Lower leg skin (tissue), 4 donors: ENCODE measurements at regions not wholly inside any gene's neighbourhood (a gene's known extent, or its start where the extent isn't known, plus 50 kb on each side); places are given as distances from the start of the nearest gene placed in this dataset.

ENCODE experiments used
- DNase-seq, 2 donors: peaks; one replicate each; pipeline ENCODE4 v3.0.0-alpha.2; 2019; ENCODE audit warnings: low spot score in 2 of 2
- H3K4me3 ChIP-seq: fragments of 200-600 bp; sonication (generic); 2 replicates; pipeline ENCODE4 v1.5.1; 2017; ENCODE audit warnings: mild to moderate bottlenecking, low read depth; ENCODE audit not compliant: poor library complexity, severe bottlenecking
- POLR2A ChIP-seq, 2 donors: fragments of 450-650 bp; IDR thresholded peaks; one replicate each; pipeline ENCODE4 v1.6.1; 2016 to 2017; ENCODE audit warnings: antibody characterized with exemption in 2 of 2, mild to moderate bottlenecking in 1 of 2, moderate library complexity in 1 of 2
- WGBS, 2 donors: methylation state at CpG; one replicate each; pipeline ENCODE4 v1.1.5; 2018; 5-methylcytosine and 5-hydroxymethylcytosine counted together
- intact Hi-C: fragments of 100-400 bp; cut with DNase I; formaldehyde crosslinking; loops from one replicate; pipeline ENCODE4 v1.15.0; 2023; ENCODE audit warnings: low total_unique reads
- TF ChIP-seq, protein P1 (sequence below), 3 donors: fragments of 450-650 bp; IDR thresholded peaks; one replicate each; pipeline ENCODE4 v1.5.1; 2016; ENCODE audit warnings: antibody characterized with exemption in 3 of 3, mild to moderate bottlenecking in 3 of 3, moderate library complexity in 2 of 3

DNA sequence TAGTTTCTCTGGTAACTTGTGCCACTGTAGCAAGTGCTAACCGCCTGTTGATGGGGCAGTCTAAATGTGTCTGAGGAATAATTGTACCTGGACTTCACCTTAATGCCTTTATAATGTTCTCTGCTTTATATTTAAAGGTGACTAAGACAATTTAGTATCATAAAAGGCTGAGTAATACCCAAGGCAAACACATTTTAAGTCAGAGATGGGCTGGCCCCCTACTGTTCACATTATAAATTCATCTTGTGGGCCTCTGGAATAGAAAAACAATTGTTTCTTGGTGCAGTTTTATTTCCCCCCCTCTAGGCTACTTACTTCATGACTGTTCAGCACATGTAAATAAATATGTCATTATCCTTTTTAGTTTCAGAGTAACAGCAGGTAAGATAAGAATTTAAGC, 559.3 kb upstream of the PIK3C3 start:
- no peak for TF ChIP-seq POLR2A (IDR thresholded peaks at IDR 0.05)
- TF ChIP-seq, protein P1, sequence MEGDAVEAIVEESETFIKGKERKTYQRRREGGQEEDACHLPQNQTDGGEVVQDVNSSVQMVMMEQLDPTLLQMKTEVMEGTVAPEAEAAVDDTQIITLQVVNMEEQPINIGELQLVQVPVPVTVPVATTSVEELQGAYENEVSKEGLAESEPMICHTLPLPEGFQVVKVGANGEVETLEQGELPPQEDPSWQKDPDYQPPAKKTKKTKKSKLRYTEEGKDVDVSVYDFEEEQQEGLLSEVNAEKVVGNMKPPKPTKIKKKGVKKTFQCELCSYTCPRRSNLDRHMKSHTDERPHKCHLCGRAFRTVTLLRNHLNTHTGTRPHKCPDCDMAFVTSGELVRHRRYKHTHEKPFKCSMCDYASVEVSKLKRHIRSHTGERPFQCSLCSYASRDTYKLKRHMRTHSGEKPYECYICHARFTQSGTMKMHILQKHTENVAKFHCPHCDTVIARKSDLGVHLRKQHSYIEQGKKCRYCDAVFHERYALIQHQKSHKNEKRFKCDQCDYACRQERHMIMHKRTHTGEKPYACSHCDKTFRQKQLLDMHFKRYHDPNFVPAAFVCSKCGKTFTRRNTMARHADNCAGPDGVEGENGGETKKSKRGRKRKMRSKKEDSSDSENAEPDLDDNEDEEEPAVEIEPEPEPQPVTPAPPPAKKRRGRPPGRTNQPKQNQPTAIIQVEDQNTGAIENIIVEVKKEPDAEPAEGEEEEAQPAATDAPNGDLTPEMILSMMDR (IDR thresholded peaks at IDR 0.05) = no peak
- intact Hi-C loops = no loop called here
- DNase-seq = no peak
- WGBS, 2 donors = 91 to 100% methylated on average over 1 of the region's 1 CpG
- no peak overlapping the region for H3K4me3 ChIP-seq

DNA sequence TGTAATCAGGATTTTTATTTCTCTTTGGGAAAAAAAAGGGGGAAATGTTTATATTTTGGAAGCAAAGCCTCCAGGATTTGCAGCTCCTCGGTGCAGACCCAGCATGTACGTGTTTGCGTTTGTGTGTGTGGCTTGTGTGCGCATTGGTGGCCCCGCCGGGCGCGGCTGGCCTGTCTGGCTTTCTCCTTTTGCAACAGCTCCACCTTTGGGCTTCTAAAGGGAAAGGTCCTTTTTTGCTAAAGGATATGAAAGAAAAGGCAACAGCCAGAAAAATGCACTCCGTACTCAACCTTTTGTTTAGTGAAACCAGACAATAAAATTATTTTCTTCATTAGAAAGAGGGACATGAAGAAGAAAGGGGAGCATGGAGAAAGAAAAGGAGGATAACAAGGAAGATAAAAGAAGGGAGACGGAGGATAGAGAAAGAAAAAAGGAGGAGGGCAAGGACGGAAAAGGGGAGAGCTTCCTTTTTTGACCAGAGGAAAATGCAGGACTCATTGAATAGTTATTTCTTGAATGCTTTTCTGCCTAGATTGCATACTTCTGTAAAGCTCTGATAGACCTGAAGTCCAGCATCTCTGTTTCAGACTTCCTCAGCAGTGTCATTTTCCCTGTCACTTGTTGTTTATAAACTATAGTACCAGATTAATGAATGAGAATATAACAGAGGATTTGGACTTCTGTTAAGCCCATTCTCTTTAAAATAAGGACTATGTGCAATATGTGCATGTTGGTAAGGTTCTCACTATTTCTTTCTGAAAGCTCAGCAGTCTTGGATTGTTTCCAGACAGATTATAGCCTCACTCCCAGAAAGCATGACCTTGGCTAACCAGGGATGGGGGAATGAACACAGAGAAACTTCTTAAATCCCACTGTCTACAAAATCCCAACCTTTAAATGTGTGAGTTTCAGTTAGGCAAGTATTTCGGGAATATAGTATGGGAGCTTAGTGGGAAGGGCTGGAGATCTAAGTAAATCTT, 563.1 kb upstream of the PIK3C3 start:
- intact Hi-C loops = no loop called here
- TF ChIP-seq, protein P1 (IDR thresholded peaks at IDR 0.05) = no peak
- TF ChIP-seq POLR2A (IDR thresholded peaks at IDR 0.05) = no peak
- no peak overlapping the region for H3K4me3 ChIP-seq
- DNase-seq = no peak
- WGBS, 2 donors = 8 to 15% methylated on average over 12 of the region's 12 CpGs

DNA sequence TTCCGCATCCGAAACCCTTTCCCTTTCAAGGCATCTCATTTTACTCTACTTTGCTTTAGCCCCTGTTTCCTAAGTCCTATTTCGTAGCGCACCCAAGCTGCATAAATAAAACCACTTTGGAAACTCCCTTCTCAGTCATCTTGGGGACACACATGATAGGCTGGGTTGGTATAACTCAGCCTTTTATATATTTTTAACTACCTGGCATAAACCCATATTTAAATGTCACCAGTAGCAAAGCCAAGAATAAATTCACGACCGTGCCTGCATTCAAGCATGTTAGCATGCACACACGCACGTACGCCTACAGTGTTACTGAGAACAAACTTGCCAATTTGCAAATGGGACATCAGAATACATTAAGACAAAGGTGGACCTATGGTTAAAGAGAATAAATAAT, 564.7 kb upstream of the PIK3C3 start:
- 31 to 47% methylated on average over 9 of the region's 9 CpGs for WGBS, 2 donors
- no peak overlapping the region for H3K4me3 ChIP-seq
- TF ChIP-seq, protein P1 (IDR thresholded peaks at IDR 0.05) = no peak
- TF ChIP-seq POLR2A (IDR thresholded peaks at IDR 0.05) = no peak
- intact Hi-C loops = no loop called here
- DNase-seq = no peak

DNA sequence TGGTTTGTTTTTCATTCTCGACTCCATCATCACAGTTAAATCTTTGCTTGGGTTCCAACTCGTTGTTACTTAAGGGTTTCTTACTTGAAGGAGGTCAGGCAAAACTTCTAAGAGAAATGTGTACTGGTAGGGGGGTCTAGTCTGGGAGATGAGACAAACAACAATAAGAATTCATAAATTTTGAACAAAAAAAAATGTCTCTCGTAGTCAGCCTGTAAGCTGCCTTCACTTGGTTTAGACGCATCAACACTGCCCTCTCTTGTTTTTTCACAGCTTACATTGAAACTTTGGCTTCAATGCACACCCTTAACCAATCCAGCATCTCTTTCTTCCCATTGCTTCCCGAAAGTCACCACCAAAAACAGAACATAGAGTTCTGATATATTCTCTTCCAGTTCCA, 576.4 kb upstream of the PIK3C3 start:
- no peak for DNase-seq
- 16 to 21% methylated on average over 5 of the region's 5 CpGs for WGBS, 2 donors
- intact Hi-C loops = no loop called here
- no peak overlapping the region for H3K4me3 ChIP-seq
- no peak for TF ChIP-seq POLR2A (IDR thresholded peaks at IDR 0.05)
- TF ChIP-seq, protein P1 (IDR thresholded peaks at IDR 0.05) = no peak

DNA sequence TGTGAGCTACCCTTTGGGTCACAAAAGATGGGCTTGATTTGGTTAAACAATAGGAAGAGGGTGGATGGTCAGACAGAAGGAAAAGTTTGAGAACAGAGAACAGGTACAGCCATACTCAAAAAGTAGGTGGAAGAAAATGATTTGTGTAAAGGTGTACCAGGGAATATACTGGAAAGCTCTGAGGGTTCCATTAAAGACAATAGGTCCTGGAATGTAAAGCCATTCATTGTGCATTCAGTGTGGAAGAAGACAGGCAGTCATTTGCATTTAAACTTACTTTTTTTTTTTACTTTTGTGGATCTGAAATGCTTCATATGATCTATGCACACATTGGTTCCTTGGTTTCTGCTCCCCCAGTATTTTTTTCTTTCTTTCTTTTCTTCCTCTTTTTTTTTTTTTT, 581.4 kb upstream of the PIK3C3 start:
- DNase-seq = no peak
- intact Hi-C loops = no loop called here
- TF ChIP-seq, protein P1 (IDR thresholded peaks at IDR 0.05) = no peak
- no peak for TF ChIP-seq POLR2A (IDR thresholded peaks at IDR 0.05)
- H3K4me3 ChIP-seq = no peak overlapping the region
